ENCODE measurements at regions not wholly inside any gene's neighbourhood (a gene's known extent, or its start where the extent isn't known, plus 50 kb on each side); places are given as distances from the start of the nearest gene placed in this dataset.
"Not testable (repeated sequence)": the region's sequence is repeated elsewhere in the genome, so short reads cannot be mapped to it uniquely, and the experiment has no call there.

- FAIRE-seq: no peak
- Histone ChIP-seq H3K4me2 (ENCODE audit: low read length) (no peak overlapping the region), H3K79me2 (ENCODE audit: insufficient read depth, low read length) (no peaks in the 10 kb centered on the region), H3K4me1 (ENCODE audit: insufficient read depth, low read length) (no peaks in the 10 kb centered on the region), H4K20me1 (ENCODE audit: insufficient read depth, low read length) (no peaks in the 10 kb centered on the region), H2AFZ (ENCODE audit: low read depth, low read length) (no peak overlapping the region), H3K9ac (ENCODE audit: low read length) (no peak overlapping the region), H3K27ac (ENCODE audit: low read depth, low read length) (no peak overlapping the region), H3K4me3 (ENCODE audit: insufficient read depth, low read depth, low read length) (no peak overlapping the region), H3K36me3 (ENCODE audit: insufficient read depth, low read length) (no peaks in the 10 kb centered on the region), H3K9me3 (ENCODE audit: insufficient read depth, low read depth, low read length) (peaks cover 11% of the 10 kb centered on the region), H3K27me3 (ENCODE audit: insufficient read depth, low read length) (no peaks in the 10 kb centered on the region)
- Mint-ChIP-seq H3K4me3 (ENCODE audit: unreplicated experiment) (no peak overlapping the region), H3K27me3 (ENCODE audit: low read depth, unreplicated experiment) (peaks cover 4% of the 10 kb centered on the region), H3K27ac (ENCODE audit: unreplicated experiment) (no peak overlapping the region), H3K36me3 (ENCODE audit: low read depth, unreplicated experiment) (no peaks in the 10 kb centered on the region), H3K9me3 (ENCODE audit: unreplicated experiment) (peaks cover 18% of the 10 kb centered on the region), H3K4me1 (ENCODE audit: low read depth, unreplicated experiment) (peaks cover 12% of the 10 kb centered on the region)
- peak; percentile 14 for DNase-seq (ENCODE audit: low read depth)
- TF ChIP-seq EZH2 (IDR thresholded peaks at IDR 0.05; ENCODE audit: insufficient read depth, low read length): no peak
- TF ChIP-seq CTCF (IDR thresholded peaks at IDR 0.05; ENCODE audit: insufficient read depth, low read depth, low read length): no peak
These were observed 92.6 kb downstream of the DLL1 start for GRCh38 chr6:170198298-170198697.

DNA sequence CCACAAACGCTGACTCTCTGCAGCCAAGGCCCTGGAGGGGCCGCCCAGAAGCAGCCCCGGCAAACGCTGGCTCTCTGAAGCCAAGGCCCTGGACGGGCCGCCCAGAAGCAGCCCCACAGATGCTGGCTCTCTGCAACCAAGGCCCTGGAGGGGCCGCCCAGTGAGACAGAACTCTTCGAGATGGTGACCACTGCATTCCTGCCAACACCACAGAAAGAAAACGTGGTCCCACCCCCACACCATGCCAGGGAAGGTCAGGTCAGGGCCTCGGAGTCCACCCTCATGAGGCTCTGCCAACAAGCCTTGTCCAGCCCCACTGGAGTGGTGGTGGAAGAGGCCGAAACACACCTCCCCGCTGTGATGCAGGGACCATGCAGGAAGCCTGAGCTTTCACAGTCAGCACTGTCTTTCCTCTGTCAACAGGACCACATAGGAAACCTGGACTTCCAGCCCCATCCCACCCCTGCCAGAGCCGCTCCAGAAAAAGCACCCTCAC lies 97.5 kb downstream of the DLL1 start:
- no peak for TF ChIP-seq CTCF (IDR thresholded peaks at IDR 0.05; ENCODE audit: insufficient read depth, low read depth, low read length)
- TF ChIP-seq EZH2 (IDR thresholded peaks at IDR 0.05; ENCODE audit: insufficient read depth, low read length): no peak
- Histone ChIP-seq H4K20me1 (ENCODE audit: insufficient read depth, low read length) (no peaks in the 10 kb centered on the region), H3K27me3 (ENCODE audit: insufficient read depth, low read length) (no peaks in the 10 kb centered on the region), H3K4me2 (ENCODE audit: low read length) (no peak overlapping the region), H3K27ac (ENCODE audit: low read depth, low read length) (no peak overlapping the region), H3K36me3 (ENCODE audit: insufficient read depth, low read length) (no peaks in the 10 kb centered on the region), H3K79me2 (ENCODE audit: insufficient read depth, low read length) (no peaks in the 10 kb centered on the region), H3K4me3 (ENCODE audit: insufficient read depth, low read depth, low read length) (no peak overlapping the region), H2AFZ (ENCODE audit: low read depth, low read length) (no peak overlapping the region), H3K9ac (ENCODE audit: low read length) (no peak overlapping the region), H3K4me1 (ENCODE audit: insufficient read depth, low read length) (no peaks in the 10 kb centered on the region), H3K9me3 (ENCODE audit: insufficient read depth, low read depth, low read length) (peaks cover 11% of the 10 kb centered on the region)
- no peak overlapping the region for H3K4me3 Mint-ChIP-seq (ENCODE audit: unreplicated experiment)
- no peaks in the 10 kb centered on the region for H3K36me3 Mint-ChIP-seq (ENCODE audit: low read depth, unreplicated experiment)
- peaks cover 26% of the 10 kb centered on the region for H3K27me3 Mint-ChIP-seq (ENCODE audit: low read depth, unreplicated experiment)
- DNase-seq (ENCODE audit: low read depth) (no peak), FAIRE-seq (no peak)
- peaks cover 17% of the 10 kb centered on the region for H3K9me3 Mint-ChIP-seq (ENCODE audit: unreplicated experiment)
- no peak overlapping the region for H3K27ac Mint-ChIP-seq (ENCODE audit: unreplicated experiment)
- peaks cover 3% of the 10 kb centered on the region for H3K4me1 Mint-ChIP-seq (ENCODE audit: low read depth, unreplicated experiment)

- no peaks in the 10 kb centered on the region for H3K36me3 Mint-ChIP-seq (ENCODE audit: low read depth, unreplicated experiment)
- no peak overlapping the region for H3K4me3 Mint-ChIP-seq (ENCODE audit: unreplicated experiment)
- DNase-seq (ENCODE audit: low read depth) (no peak), FAIRE-seq (no peak)
- H3K4me1 Mint-ChIP-seq (ENCODE audit: low read depth, unreplicated experiment): no peaks in the 10 kb centered on the region
- H3K27ac Mint-ChIP-seq (ENCODE audit: unreplicated experiment): no peak overlapping the region
- TF ChIP-seq EZH2 (IDR thresholded peaks at IDR 0.05; ENCODE audit: insufficient read depth, low read length) (no peak), CTCF (IDR thresholded peaks at IDR 0.05; ENCODE audit: insufficient read depth, low read depth, low read length) (no peak)
- Histone ChIP-seq H3K4me3 (ENCODE audit: insufficient read depth, low read depth, low read length) (no peak overlapping the region), H3K9ac (ENCODE audit: low read length) (no peak overlapping the region), H3K27me3 (ENCODE audit: insufficient read depth, low read length) (no peaks in the 10 kb centered on the region), H3K36me3 (ENCODE audit: insufficient read depth, low read length) (no peaks in the 10 kb centered on the region), H3K9me3 (ENCODE audit: insufficient read depth, low read depth, low read length) (peaks cover 11% of the 10 kb centered on the region), H3K4me1 (ENCODE audit: insufficient read depth, low read length) (no peaks in the 10 kb centered on the region), H4K20me1 (ENCODE audit: insufficient read depth, low read length) (no peaks in the 10 kb centered on the region), H3K79me2 (ENCODE audit: insufficient read depth, low read length) (no peaks in the 10 kb centered on the region), H3K27ac (ENCODE audit: low read depth, low read length) (no peak overlapping the region), H3K4me2 (ENCODE audit: low read length) (no peak overlapping the region), H2AFZ (ENCODE audit: low read depth, low read length) (no peak overlapping the region)
- H3K9me3 Mint-ChIP-seq (ENCODE audit: unreplicated experiment): peaks cover 19% of the 10 kb centered on the region
- peaks cover 29% of the 10 kb centered on the region for H3K27me3 Mint-ChIP-seq (ENCODE audit: low read depth, unreplicated experiment)
These were observed 98.0 kb downstream of the DLL1 start for GRCh38 chr6:170192905-170193304.

- H4K20me1 ChIP-seq (ENCODE audit: insufficient read depth, low read length); H3K4me1 Mint-ChIP-seq (ENCODE audit: low read depth, unreplicated experiment); H3K4me1 ChIP-seq (ENCODE audit: insufficient read depth, low read length); FAIRE-seq; H3K4me2 ChIP-seq (ENCODE audit: low read length); H3K9ac ChIP-seq (ENCODE audit: low read length); H3K79me2 ChIP-seq (ENCODE audit: insufficient read depth, low read length); H3K27ac ChIP-seq (ENCODE audit: low read depth, low read length); H3K27me3 ChIP-seq (ENCODE audit: insufficient read depth, low read length); DNase-seq (ENCODE audit: low read depth); H3K36me3 Mint-ChIP-seq (ENCODE audit: low read depth, unreplicated experiment); H3K4me3 Mint-ChIP-seq (ENCODE audit: unreplicated experiment); H3K4me3 ChIP-seq (ENCODE audit: insufficient read depth, low read depth, low read length); H2AFZ ChIP-seq (ENCODE audit: low read depth, low read length); H3K36me3 ChIP-seq (ENCODE audit: insufficient read depth, low read length); H3K27ac Mint-ChIP-seq (ENCODE audit: unreplicated experiment): not testable (repeated sequence)
- Mint-ChIP-seq H3K9me3 (ENCODE audit: unreplicated experiment) (peaks cover 17% of the 10 kb centered on the region), H3K27me3 (ENCODE audit: low read depth, unreplicated experiment) (peaks cover 33% of the 10 kb centered on the region)
- peaks cover 15% of the 10 kb centered on the region for H3K9me3 ChIP-seq (ENCODE audit: insufficient read depth, low read depth, low read length)
These were observed 98.8 kb downstream of the DLL1 start for GRCh38 chr6:170192101-170192500.

All from astrocyte (in vitro differentiated cells and primary cell).